Loucy (cell line): ENCODE measurements at regions not wholly inside any gene's neighbourhood (a gene's known extent, or its start where the extent isn't known, plus 50 kb on each side); places are given as distances from the start of the nearest gene placed in this dataset.

Experiments used
- EZH2phosphoT487 ChIP-seq: fragments of 200-600 bp; IDR thresholded peaks from 2 replicates; pipeline ENCODE4 v1.6.1; 2018; ENCODE audit warnings: antibody characterized with exemption, mild to moderate bottlenecking, moderate library complexity, borderline replicate concordance
- TF ChIP-seq, protein P1 (sequence below): fragments of 200-600 bp; sonication (generic); conservative IDR thresholded peaks from 2 replicates; pipeline ENCODE4 v1.5.1; 2014; ENCODE audit warnings: mild to moderate bottlenecking, antibody characterized with exemption, low read length

DNA sequence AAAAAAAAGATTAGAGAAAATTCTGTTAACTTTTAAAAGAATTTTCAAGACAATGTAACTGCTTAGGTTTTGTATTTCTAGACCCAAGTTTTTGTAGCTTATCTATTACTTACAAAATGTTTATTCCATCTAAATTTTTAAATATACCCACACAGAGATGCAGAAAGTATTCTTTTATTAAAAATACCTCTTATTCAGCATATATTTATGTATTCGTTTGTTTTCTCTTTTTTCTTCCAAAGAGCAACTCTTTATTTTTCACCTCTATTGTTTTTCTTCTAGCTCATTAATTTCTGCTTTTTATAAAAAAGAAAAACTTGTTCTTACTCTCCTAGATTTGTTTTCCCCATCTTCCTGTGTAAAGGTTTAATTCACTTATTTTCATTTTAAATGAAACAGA lies 180.3 kb downstream of the ZDHHC21 start:
- TF ChIP-seq, protein P1, sequence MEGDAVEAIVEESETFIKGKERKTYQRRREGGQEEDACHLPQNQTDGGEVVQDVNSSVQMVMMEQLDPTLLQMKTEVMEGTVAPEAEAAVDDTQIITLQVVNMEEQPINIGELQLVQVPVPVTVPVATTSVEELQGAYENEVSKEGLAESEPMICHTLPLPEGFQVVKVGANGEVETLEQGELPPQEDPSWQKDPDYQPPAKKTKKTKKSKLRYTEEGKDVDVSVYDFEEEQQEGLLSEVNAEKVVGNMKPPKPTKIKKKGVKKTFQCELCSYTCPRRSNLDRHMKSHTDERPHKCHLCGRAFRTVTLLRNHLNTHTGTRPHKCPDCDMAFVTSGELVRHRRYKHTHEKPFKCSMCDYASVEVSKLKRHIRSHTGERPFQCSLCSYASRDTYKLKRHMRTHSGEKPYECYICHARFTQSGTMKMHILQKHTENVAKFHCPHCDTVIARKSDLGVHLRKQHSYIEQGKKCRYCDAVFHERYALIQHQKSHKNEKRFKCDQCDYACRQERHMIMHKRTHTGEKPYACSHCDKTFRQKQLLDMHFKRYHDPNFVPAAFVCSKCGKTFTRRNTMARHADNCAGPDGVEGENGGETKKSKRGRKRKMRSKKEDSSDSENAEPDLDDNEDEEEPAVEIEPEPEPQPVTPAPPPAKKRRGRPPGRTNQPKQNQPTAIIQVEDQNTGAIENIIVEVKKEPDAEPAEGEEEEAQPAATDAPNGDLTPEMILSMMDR = no peak
- TF ChIP-seq EZH2phosphoT487 = no peak
